ENCODE measurements at regions not wholly inside any gene's neighbourhood (a gene's known extent, or its start where the extent isn't known, plus 50 kb on each side); places are given as distances from the start of the nearest gene placed in this dataset.

DNA sequence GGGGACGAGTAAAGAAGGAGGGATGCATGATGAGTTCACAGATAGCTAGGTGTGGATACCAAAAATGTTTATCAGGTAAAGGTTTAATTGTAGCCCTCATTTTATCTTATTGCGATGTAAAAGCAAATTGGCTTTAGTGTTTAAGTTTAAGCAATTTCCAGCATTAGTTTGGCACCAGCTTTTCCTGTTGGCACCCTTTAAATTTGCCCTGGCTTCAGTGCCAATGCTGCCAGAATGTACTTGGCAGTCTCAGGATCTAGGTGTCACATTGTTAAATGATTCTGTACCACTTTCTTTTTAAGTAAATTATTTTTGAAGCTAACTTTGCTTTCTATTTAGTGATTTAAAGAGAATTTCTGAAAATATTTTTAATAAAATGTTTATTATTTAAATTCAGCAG is 681.8 kb downstream of the PCDH18 start:
- H3K27me3 ChIP-seq (ENCODE audit: control insufficient read depth in 2 of 2, insufficient read depth in 2 of 2, low read length in 2 of 2), result no peaks in the 10 kb centered on the region
- H3K9ac ChIP-seq (ENCODE audit: low read depth in 1 of 2, low read length in 2 of 2), result no peak overlapping the region
- no peaks in the 10 kb centered on the region for H3K9me3 ChIP-seq (ENCODE audit: control insufficient read depth in 2 of 2, low read length in 2 of 2)
- H3K4me1 ChIP-seq (ENCODE audit: control insufficient read depth in 2 of 2, insufficient read depth in 2 of 2, low read length in 2 of 2), result no peaks in the 10 kb centered on the region
- no peak overlapping the region for H3K4me3 ChIP-seq (ENCODE audit: low read length in 2 of 2)
- no peaks in the 10 kb centered on the region for H3K36me3 ChIP-seq (ENCODE audit: control insufficient read depth in 2 of 2, insufficient read depth in 2 of 2, low read length in 2 of 2)
- no peak overlapping the region for H3K27ac ChIP-seq (ENCODE audit: low read depth in 2 of 2, low read length in 2 of 2)

DNA sequence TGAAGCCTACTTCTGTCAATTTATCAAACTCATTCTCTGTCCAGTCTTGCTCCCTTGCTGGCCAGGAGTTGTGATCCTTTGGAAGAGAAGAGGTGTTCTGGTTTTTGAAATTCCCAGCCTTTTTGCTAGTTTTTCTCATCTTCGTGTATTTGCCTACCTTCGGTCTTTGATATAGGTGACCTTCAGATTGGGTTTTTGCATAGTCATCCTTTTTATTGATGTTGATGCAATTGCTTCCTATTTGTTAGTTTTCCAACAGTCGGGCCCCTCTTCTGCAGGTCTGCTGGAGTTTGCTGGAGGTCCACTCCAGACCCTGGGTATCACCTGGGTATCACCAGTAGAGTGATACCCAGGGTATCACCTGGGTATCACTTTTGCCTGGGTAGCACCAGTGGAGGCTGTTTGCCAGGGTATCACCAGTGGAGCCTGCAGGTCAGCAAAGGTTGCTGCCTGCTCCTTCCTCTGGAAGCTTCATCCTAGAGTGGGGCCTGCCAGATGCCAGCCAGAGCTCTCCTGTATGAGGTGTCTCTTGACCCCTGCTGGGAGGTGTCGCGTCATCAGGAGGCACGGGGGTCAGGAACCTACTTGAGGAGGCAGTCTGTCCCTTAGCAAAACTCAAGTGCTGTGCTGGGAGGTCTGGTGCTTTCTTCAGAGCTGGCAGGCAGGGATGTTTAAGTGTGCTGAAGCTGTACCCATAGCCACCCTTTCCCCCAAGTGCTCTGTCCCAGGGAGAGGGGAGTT is 684.2 kb downstream of the PCDH18 start:
- H3K9me3 ChIP-seq (ENCODE audit: control insufficient read depth in 2 of 2, low read length in 2 of 2), result no peaks in the 10 kb centered on the region
- H3K4me1 ChIP-seq (ENCODE audit: control insufficient read depth in 2 of 2, insufficient read depth in 2 of 2, low read length in 2 of 2), result no peaks in the 10 kb centered on the region
- no peak overlapping the region for H3K27ac ChIP-seq (ENCODE audit: low read depth in 2 of 2, low read length in 2 of 2)
- no peak overlapping the region for H3K4me3 ChIP-seq (ENCODE audit: low read length in 2 of 2)
- no peaks in the 10 kb centered on the region for H3K36me3 ChIP-seq (ENCODE audit: control insufficient read depth in 2 of 2, insufficient read depth in 2 of 2, low read length in 2 of 2)
- H3K9ac ChIP-seq (ENCODE audit: low read depth in 1 of 2, low read length in 2 of 2), result no peak overlapping the region
- no peaks in the 10 kb centered on the region for H3K27me3 ChIP-seq (ENCODE audit: control insufficient read depth in 2 of 2, insufficient read depth in 2 of 2, low read length in 2 of 2)

DNA sequence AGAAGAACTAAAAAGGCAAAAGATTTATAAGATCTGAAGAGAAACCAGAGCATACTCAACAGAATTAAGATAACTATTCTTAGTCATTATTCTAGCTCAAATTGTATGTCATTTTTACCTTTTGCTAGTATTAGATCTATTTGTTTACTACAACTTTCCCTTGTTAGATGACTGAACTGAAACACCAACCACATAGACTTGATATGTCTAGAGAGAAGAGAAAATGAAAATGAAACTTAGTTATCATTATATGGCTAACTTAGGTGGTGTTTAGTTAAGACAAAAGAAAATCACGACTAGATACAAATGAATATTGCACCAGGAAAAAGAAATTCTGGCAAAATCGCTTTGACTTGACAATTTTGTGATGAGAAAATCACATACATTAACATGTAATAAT is 690.8 kb downstream of the PCDH18 start:
- Histone ChIP-seq H3K27me3 (ENCODE audit: control insufficient read depth in 2 of 2, insufficient read depth in 2 of 2, low read length in 2 of 2) (no peaks in the 10 kb centered on the region), H3K9ac (ENCODE audit: low read depth in 1 of 2, low read length in 2 of 2) (no peak overlapping the region), H3K27ac (ENCODE audit: low read depth in 2 of 2, low read length in 2 of 2) (no peak overlapping the region), H3K4me3 (ENCODE audit: low read length in 2 of 2) (no peak overlapping the region), H3K36me3 (ENCODE audit: control insufficient read depth in 2 of 2, insufficient read depth in 2 of 2, low read length in 2 of 2) (no peaks in the 10 kb centered on the region), H3K9me3 (ENCODE audit: control insufficient read depth in 2 of 2, low read length in 2 of 2) (no peaks in the 10 kb centered on the region), H3K4me1 (ENCODE audit: control insufficient read depth in 2 of 2, insufficient read depth in 2 of 2, low read length in 2 of 2) (no peaks in the 10 kb centered on the region)

DNA sequence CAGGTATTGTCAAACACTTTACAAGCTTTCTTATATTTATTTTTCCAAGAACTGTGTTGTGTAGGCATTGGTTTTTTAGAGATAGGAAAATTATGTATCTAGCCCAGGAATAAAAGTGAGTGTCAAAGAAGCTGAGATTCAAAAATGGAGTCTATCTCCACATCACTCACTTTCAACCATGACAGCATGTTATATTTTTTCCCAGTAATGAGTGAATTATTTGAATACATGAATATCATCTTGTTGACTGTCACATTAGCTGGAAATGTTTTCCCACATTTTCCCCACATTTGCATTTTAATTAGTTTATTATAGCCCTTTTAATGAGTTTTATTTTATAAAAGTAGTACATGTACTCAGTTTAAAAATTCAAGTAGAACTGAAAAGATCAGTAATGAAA is 693.7 kb downstream of the PCDH18 start:
- Histone ChIP-seq H3K9ac (ENCODE audit: low read depth in 1 of 2, low read length in 2 of 2) (no peak overlapping the region), H3K27ac (ENCODE audit: low read depth in 2 of 2, low read length in 2 of 2) (no peak overlapping the region), H3K27me3 (ENCODE audit: control insufficient read depth in 2 of 2, insufficient read depth in 2 of 2, low read length in 2 of 2) (no peaks in the 10 kb centered on the region), H3K4me1 (ENCODE audit: control insufficient read depth in 2 of 2, insufficient read depth in 2 of 2, low read length in 2 of 2) (no peaks in the 10 kb centered on the region), H3K4me3 (ENCODE audit: low read length in 2 of 2) (no peak overlapping the region), H3K9me3 (ENCODE audit: control insufficient read depth in 2 of 2, low read length in 2 of 2) (no peaks in the 10 kb centered on the region), H3K36me3 (ENCODE audit: control insufficient read depth in 2 of 2, insufficient read depth in 2 of 2, low read length in 2 of 2) (no peaks in the 10 kb centered on the region)

DNA sequence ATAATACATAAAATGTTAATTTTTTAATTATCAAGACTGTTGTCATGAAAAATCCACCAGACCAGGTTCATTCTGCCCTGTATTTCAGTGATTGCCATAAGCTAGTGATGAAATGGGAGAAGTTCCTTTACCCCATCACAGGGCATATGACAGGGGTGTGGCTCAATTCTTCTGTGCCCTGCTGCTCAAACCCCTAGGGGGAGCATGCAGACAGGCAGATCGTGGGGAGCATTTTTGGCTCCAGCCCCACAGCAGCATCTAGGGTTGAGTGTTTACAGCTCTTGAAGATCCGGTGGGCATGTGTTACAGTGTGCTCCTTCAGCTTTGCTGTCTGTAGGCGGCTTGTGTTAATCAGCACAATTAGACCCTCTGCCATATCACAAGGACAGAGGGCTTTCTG is 700.7 kb downstream of the PCDH18 start:
- H3K27ac ChIP-seq (ENCODE audit: low read depth in 2 of 2, low read length in 2 of 2), result no peak overlapping the region
- no peaks in the 10 kb centered on the region for H3K4me1 ChIP-seq (ENCODE audit: control insufficient read depth in 2 of 2, insufficient read depth in 2 of 2, low read length in 2 of 2)
- no peaks in the 10 kb centered on the region for H3K9me3 ChIP-seq (ENCODE audit: control insufficient read depth in 2 of 2, low read length in 2 of 2)
- no peak overlapping the region for H3K9ac ChIP-seq (ENCODE audit: low read depth in 1 of 2, low read length in 2 of 2)
- no peaks in the 10 kb centered on the region for H3K27me3 ChIP-seq (ENCODE audit: control insufficient read depth in 2 of 2, insufficient read depth in 2 of 2, low read length in 2 of 2)
- no peaks in the 10 kb centered on the region for H3K36me3 ChIP-seq (ENCODE audit: control insufficient read depth in 2 of 2, insufficient read depth in 2 of 2, low read length in 2 of 2)
- H3K4me3 ChIP-seq (ENCODE audit: low read length in 2 of 2), result no peak overlapping the region

DNA sequence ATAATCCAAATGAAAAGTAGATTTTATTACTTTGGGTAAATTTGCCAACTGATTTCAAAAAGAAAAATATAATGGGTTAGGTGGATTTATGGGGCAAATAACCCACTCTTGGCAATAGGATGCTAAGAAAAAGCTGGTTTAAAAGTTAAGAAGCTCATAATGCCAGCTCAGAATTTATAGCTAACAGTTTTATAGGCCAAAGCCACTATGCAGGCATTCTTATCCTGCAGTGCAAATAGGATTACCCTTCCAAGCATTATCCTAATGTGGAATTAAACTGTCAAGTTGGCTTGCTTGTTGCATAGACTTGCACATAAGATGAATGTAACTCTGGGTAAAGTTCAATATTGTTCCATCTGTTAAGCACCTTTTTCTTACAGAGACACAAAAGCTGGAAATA is 703.0 kb downstream of the PCDH18 start:
- no peak overlapping the region for H3K4me3 ChIP-seq (ENCODE audit: low read length in 2 of 2)
- H3K9me3 ChIP-seq (ENCODE audit: control insufficient read depth in 2 of 2, low read length in 2 of 2), result no peaks in the 10 kb centered on the region
- H3K36me3 ChIP-seq (ENCODE audit: control insufficient read depth in 2 of 2, insufficient read depth in 2 of 2, low read length in 2 of 2), result no peaks in the 10 kb centered on the region
- no peaks in the 10 kb centered on the region for H3K27me3 ChIP-seq (ENCODE audit: control insufficient read depth in 2 of 2, insufficient read depth in 2 of 2, low read length in 2 of 2)
- H3K4me1 ChIP-seq (ENCODE audit: control insufficient read depth in 2 of 2, insufficient read depth in 2 of 2, low read length in 2 of 2), result no peaks in the 10 kb centered on the region
- no peak overlapping the region for H3K27ac ChIP-seq (ENCODE audit: low read depth in 2 of 2, low read length in 2 of 2)
- H3K9ac ChIP-seq (ENCODE audit: low read depth in 1 of 2, low read length in 2 of 2), result no peak overlapping the region

DNA sequence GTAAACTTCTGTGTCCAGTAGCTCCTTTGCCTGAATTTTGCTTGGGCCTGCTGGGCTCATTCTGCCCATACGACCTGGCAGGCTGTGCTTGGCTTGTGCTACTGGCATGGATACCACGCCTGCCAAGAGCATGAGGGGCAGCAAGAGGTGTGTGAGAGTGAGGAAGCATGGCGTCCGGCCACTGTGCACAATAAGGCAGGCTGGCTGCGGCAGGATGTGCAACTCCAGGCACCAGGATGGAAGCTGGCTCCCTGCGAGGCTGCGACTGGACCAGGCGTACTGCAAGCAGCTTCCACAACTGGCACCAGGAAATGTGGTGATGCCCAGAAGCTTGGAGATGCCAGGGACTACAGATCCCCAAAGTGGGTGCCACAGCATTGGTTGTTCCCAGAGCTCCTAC is 709.3 kb downstream of the PCDH18 start:
- H3K4me3 ChIP-seq (ENCODE audit: low read length in 2 of 2), result no peak overlapping the region
- H3K27ac ChIP-seq (ENCODE audit: low read depth in 2 of 2, low read length in 2 of 2), result no peak overlapping the region
- no peaks in the 10 kb centered on the region for H3K4me1 ChIP-seq (ENCODE audit: control insufficient read depth in 2 of 2, insufficient read depth in 2 of 2, low read length in 2 of 2)
- H3K9me3 ChIP-seq (ENCODE audit: control insufficient read depth in 2 of 2, low read length in 2 of 2), result no peaks in the 10 kb centered on the region
- no peak overlapping the region for H3K9ac ChIP-seq (ENCODE audit: low read depth in 1 of 2, low read length in 2 of 2)
- no peaks in the 10 kb centered on the region for H3K27me3 ChIP-seq (ENCODE audit: control insufficient read depth in 2 of 2, insufficient read depth in 2 of 2, low read length in 2 of 2)
- H3K36me3 ChIP-seq (ENCODE audit: control insufficient read depth in 2 of 2, insufficient read depth in 2 of 2, low read length in 2 of 2), result no peaks in the 10 kb centered on the region

DNA sequence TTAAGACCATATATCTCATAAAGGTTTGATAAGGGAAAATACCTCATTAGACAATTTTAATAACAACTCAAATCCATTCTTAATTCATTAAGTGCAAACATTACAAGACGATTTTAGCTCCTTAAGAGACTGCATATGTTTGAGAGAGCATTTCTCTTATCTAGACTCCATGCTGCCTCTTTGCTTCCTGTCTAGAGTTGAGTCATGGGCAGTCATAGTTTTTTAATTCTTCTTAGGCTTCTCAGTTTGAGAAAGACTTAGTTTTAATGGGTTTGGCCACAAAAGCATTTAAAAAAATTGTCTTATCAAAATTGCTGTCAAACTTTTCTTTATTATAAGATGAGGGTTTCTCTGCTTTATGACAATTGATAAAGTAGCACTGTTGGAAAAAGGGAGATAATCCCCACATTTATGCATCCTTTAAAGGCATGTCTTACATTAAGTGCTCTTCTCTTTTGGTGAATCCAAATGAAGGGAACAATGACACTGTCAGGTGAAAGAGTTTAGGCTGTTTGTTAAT is 713.4 kb downstream of the PCDH18 start:
- Histone ChIP-seq H3K27me3 (ENCODE audit: control insufficient read depth in 2 of 2, insufficient read depth in 2 of 2, low read length in 2 of 2) (no peaks in the 10 kb centered on the region), H3K36me3 (ENCODE audit: control insufficient read depth in 2 of 2, insufficient read depth in 2 of 2, low read length in 2 of 2) (no peaks in the 10 kb centered on the region), H3K9ac (ENCODE audit: low read depth in 1 of 2, low read length in 2 of 2) (no peak overlapping the region)

DNA sequence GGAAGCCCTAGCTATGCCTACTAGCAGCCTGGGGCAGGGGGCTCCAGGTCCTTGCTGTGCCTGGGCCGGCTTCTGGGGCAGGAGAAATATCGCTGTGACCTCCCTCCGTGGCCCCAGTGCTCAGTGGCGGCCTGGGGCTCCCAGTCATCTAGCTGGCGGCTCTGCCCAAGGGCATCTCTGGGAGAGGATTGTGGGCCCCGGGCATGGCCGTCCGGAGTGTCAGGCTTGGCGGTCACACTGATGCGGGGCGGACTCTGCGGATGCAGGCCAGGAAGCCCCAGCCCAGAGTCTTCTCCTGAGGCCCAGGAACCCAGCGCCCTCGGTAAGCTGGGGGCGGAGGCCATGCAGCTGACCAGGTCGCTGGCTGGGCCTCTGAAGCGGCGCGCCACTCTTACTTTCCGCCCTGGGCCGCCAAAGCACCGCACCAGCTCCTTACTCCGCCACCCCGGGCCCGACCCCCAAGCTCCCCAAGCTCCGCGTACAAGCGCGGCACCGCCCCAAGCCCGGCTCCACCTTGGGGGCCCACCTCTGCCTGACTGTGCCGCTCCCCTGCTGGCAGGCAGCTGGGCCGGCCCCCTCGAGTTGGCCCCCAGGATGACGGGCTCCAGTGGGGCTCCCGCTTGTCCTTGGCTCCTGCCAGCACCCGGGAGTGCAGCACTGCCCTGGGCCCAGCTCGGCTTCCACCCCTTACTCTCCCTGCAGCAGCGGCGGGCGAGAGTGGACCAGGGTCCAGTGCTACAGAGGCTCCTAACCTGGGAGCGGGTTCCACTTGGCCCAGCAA is 720.0 kb downstream of the PCDH18 start:
- no peak overlapping the region for H3K9ac ChIP-seq (ENCODE audit: low read depth in 1 of 2, low read length in 2 of 2)
- H3K27ac ChIP-seq (ENCODE audit: low read depth in 2 of 2, low read length in 2 of 2), result no peak overlapping the region
- H3K36me3 ChIP-seq (ENCODE audit: control insufficient read depth in 2 of 2, insufficient read depth in 2 of 2, low read length in 2 of 2), result no peaks in the 10 kb centered on the region
- no peaks in the 10 kb centered on the region for H3K9me3 ChIP-seq (ENCODE audit: control insufficient read depth in 2 of 2, low read length in 2 of 2)
- no peaks in the 10 kb centered on the region for H3K27me3 ChIP-seq (ENCODE audit: control insufficient read depth in 2 of 2, insufficient read depth in 2 of 2, low read length in 2 of 2)
- H3K4me1 ChIP-seq (ENCODE audit: control insufficient read depth in 2 of 2, insufficient read depth in 2 of 2, low read length in 2 of 2), result no peaks in the 10 kb centered on the region
- H3K4me3 ChIP-seq (ENCODE audit: low read length in 2 of 2), result no peak overlapping the region

More for the DNA sequence above, 713.4 kb downstream of the PCDH18 start:
- Histone ChIP-seq H3K4me1 (ENCODE audit: control insufficient read depth in 2 of 2, insufficient read depth in 2 of 2, low read length in 2 of 2) (no peaks in the 10 kb centered on the region), H3K4me3 (ENCODE audit: low read length in 2 of 2) (no peak overlapping the region), H3K27ac (ENCODE audit: low read depth in 2 of 2, low read length in 2 of 2) (no peak overlapping the region), H3K9me3 (ENCODE audit: control insufficient read depth in 2 of 2, low read length in 2 of 2) (no peaks in the 10 kb centered on the region)

DNA sequence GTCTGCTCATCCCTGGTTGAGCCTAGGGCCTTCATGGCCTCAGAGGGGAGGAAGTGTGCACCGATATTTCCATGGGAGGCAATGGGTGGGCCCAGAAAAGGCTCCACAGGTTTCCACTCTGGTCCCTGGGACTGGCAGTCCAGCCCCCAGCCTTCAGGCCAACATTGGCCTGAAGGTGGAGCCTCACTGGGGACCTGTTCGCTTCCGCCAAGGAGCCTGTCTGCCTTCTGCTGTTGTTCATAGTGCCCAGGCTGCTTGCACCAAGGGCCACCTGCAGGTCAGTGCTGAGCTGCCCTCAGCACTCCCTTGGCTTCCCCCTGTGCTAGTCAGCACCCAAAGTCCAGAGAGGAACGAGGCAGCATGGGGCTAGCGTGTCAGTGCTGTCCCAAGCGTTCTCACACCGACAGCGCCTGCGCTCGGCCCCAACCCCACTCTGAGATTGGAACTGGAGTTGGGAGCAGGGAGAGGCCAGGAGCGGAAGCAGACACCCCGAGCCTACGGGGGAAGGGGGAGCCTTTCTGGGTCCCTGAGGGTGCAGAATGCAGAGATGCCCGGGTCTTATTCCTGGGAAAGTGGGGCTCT is 720.7 kb downstream of the PCDH18 start:
- Histone ChIP-seq H3K27me3 (ENCODE audit: control insufficient read depth in 2 of 2, insufficient read depth in 2 of 2, low read length in 2 of 2) (no peaks in the 10 kb centered on the region), H3K4me1 (ENCODE audit: control insufficient read depth in 2 of 2, insufficient read depth in 2 of 2, low read length in 2 of 2) (no peaks in the 10 kb centered on the region), H3K9ac (ENCODE audit: low read depth in 1 of 2, low read length in 2 of 2) (no peak overlapping the region), H3K27ac (ENCODE audit: low read depth in 2 of 2, low read length in 2 of 2) (no peak overlapping the region), H3K4me3 (ENCODE audit: low read length in 2 of 2) (no peak overlapping the region), H3K9me3 (ENCODE audit: control insufficient read depth in 2 of 2, low read length in 2 of 2) (no peaks in the 10 kb centered on the region), H3K36me3 (ENCODE audit: control insufficient read depth in 2 of 2, insufficient read depth in 2 of 2, low read length in 2 of 2) (no peaks in the 10 kb centered on the region)

Measured in mucosa of rectum (tissue), 2 donors.